Esophagus muscularis mucosa (tissue), 4 donors: ENCODE measurements at regions not wholly inside any gene's neighbourhood (a gene's known extent, or its start where the extent isn't known, plus 50 kb on each side); places are given as distances from the start of the nearest gene placed in this dataset.

Experiments
- DNase-seq: peaks from one replicate; pipeline ENCODE4 v3.0.0-alpha.2; 2017; ENCODE audit errors: extremely low spot score
- H3K27ac ChIP-seq, 4 donors: fragments of 200-600 bp; sonication (generic); replicated peaks in 1 of 4; 1 replicate in 3 of 4; 2 replicates in 1 of 4; pipeline ENCODE4 v1.5.1; 2016 to 2019; ENCODE audit warnings: mild to moderate bottlenecking in 1 of 4
- H3K27me3 ChIP-seq, 4 donors: fragments of 200-600 bp; sonication (generic); one replicate each; pipeline versions ENCODE4 v1.5.1 to v1.6.0; 2016 to 2019
- H3K36me3 ChIP-seq, 4 donors: fragments of 200-600 bp; sonication (generic); one replicate each; pipeline ENCODE4 v1.5.1; 2016 to 2019
- H3K4me1 ChIP-seq, 4 donors: fragments of 200-600 bp; sonication (generic); one replicate each; pipeline ENCODE4 v1.5.1; 2016 to 2019
- H3K4me3 ChIP-seq, 4 donors: fragments of 200-600 bp; sonication (generic); 1 replicate in 2 of 4; 2 replicates in 2 of 4; pipeline ENCODE4 v1.5.1; 2016 to 2019; ENCODE audit warnings: mild to moderate bottlenecking in 4 of 4, moderate library complexity in 1 of 4
- H3K9me3 ChIP-seq, 4 donors: fragments of 200-600 bp; sonication (generic); 1 replicate in 3 of 4; 2 replicates in 1 of 4; pipeline ENCODE4 v1.5.1; 2016 to 2019
- EP300 ChIP-seq: sonication (generic); formaldehyde crosslinking; IDR thresholded peaks from one replicate; pipeline ENCODE4 v1.6.1; 2017; ENCODE audit warnings: antibody characterized with exemption
- POLR2A ChIP-seq: fragments of 450-650 bp; IDR thresholded peaks from one replicate; pipeline ENCODE4 v1.6.1; 2017; ENCODE audit warnings: antibody characterized with exemption, moderate library complexity, mild to moderate bottlenecking, low read depth
- POLR2AphosphoS5 ChIP-seq, 2 donors: sonication (generic); formaldehyde crosslinking; IDR thresholded peaks; one replicate each; pipeline ENCODE4 v1.6.1; 2017; ENCODE audit warnings: antibody characterized with exemption in 2 of 2
- WGBS: methylation state at CpG from one replicate; pipeline ENCODE4 v1.1.5; 2018; 5-methylcytosine and 5-hydroxymethylcytosine counted together
- intact Hi-C: fragments of 100-400 bp; cut with DNase I; formaldehyde crosslinking; loops from one replicate; pipeline ENCODE4 v1.15.1; 2023
- TF ChIP-seq, protein P1 (sequence below), 3 experiments: fragments of 200-600 bp in 2 of 3; fragments of 450-650 bp in 1 of 3; sonication (generic) in 2 of 3; IDR thresholded peaks; one replicate each; pipeline ENCODE4 v1.5.1; 2017 to 2019; ENCODE audit warnings: antibody characterized with exemption in 3 of 3, mild to moderate bottlenecking in 2 of 3, moderate library complexity in 1 of 3

GRCh38 chr2:114330594-114330993, 111.8 kb upstream of the DPP10 start:
- intact Hi-C loops: no loop called here
- H3K36me3 ChIP-seq: no peaks in the 10 kb centered on the region
- TF ChIP-seq EP300: no peak
- TF ChIP-seq, protein P1, sequence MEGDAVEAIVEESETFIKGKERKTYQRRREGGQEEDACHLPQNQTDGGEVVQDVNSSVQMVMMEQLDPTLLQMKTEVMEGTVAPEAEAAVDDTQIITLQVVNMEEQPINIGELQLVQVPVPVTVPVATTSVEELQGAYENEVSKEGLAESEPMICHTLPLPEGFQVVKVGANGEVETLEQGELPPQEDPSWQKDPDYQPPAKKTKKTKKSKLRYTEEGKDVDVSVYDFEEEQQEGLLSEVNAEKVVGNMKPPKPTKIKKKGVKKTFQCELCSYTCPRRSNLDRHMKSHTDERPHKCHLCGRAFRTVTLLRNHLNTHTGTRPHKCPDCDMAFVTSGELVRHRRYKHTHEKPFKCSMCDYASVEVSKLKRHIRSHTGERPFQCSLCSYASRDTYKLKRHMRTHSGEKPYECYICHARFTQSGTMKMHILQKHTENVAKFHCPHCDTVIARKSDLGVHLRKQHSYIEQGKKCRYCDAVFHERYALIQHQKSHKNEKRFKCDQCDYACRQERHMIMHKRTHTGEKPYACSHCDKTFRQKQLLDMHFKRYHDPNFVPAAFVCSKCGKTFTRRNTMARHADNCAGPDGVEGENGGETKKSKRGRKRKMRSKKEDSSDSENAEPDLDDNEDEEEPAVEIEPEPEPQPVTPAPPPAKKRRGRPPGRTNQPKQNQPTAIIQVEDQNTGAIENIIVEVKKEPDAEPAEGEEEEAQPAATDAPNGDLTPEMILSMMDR (IDR thresholded peaks at IDR 0.05): no peak
- no peak for TF ChIP-seq POLR2A
- TF ChIP-seq POLR2AphosphoS5 (IDR thresholded peaks at IDR 0.05): no peak
- H3K27me3 ChIP-seq: no peaks in the 10 kb centered on the region
- no peaks in the 10 kb centered on the region for H3K4me1 ChIP-seq
- H3K27ac ChIP-seq: no peak overlapping the region
- H3K4me3 ChIP-seq: no peak overlapping the region
- no peak for DNase-seq
- WGBS: 56% methylated on average over 1 of the region's 1 CpG
- no peaks in the 10 kb centered on the region for H3K9me3 ChIP-seq

DNA sequence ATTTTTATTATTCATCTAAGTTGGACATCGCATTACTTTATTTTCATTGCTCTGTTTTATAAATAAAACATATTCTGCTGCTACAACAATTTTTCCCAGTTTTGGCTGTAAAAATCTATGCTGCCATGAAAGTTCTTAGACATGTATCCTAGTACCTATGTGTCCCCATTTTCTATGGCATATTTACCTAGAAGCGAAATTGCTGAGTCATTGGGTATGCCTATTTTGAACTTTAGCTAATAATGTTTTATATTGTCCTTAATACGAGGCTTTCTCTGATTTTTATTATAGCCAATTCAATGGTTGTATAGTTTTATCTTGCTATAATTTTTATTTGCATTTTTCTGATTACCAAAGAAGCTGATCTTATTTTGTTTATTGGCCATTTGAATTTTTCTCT, 110.5 kb upstream of the DPP10 start:
- Histone ChIP-seq H3K4me1 (no peaks in the 10 kb centered on the region), H3K36me3 (no peaks in the 10 kb centered on the region), H3K27ac (no peak overlapping the region), H3K27me3 (no peaks in the 10 kb centered on the region), H3K9me3 (no peaks in the 10 kb centered on the region), H3K4me3 (no peak overlapping the region)
- intact Hi-C loops: no loop called here
- TF ChIP-seq POLR2AphosphoS5 (IDR thresholded peaks at IDR 0.05): no peak
- TF ChIP-seq POLR2A: no peak
- TF ChIP-seq EP300: no peak
- TF ChIP-seq, protein P1 (IDR thresholded peaks at IDR 0.05): no peak
- WGBS: 86% methylated on average over 3 of the region's 3 CpGs
- DNase-seq: no peak

- intact Hi-C loops: no loop called here
- H3K27me3 ChIP-seq: no peaks in the 10 kb centered on the region
- no peaks in the 10 kb centered on the region for H3K4me1 ChIP-seq
- DNase-seq: no peak
- H3K4me3 ChIP-seq: no peak overlapping the region
- TF ChIP-seq POLR2AphosphoS5 (IDR thresholded peaks at IDR 0.05) (no peak), POLR2A (no peak), EP300 (no peak)
- TF ChIP-seq, protein P1 (IDR thresholded peaks at IDR 0.05): no peak
- H3K9me3 ChIP-seq: no peaks in the 10 kb centered on the region
- no peak overlapping the region for H3K27ac ChIP-seq
- H3K36me3 ChIP-seq: no peaks in the 10 kb centered on the region
Measured at GRCh38 chr2:114345246-114345645, 97.2 kb upstream of the DPP10 start.

DNA sequence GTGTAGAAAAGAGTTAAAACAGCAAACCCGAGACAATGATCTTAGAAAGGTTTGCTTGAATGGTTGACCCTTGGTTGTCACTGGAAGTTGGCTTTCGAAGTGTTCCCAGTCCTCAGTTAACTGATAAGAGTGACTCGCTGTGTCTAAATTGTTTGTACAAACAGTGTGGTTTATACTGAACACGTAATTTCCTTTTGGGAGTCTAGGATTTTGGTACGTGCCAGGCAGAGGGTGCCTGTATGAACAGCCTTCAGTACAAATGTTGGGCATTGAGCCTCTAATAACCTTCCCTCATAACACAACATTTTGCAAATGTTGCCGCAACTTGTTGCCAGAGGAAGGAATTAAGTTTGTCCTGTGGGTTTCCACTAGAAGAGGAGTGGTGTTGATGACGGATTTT, 95.8 kb upstream of the DPP10 start:
- H3K4me3 ChIP-seq: no peak overlapping the region
- intact Hi-C loops: no loop called here
- H3K27me3 ChIP-seq: no peaks in the 10 kb centered on the region
- no peak for DNase-seq
- H3K9me3 ChIP-seq: no peaks in the 10 kb centered on the region
- no peak overlapping the region for H3K27ac ChIP-seq
- WGBS: 73% methylated on average over 7 of the region's 7 CpGs
- TF ChIP-seq POLR2A (no peak), POLR2AphosphoS5 (IDR thresholded peaks at IDR 0.05) (no peak), EP300 (no peak)
- TF ChIP-seq, protein P1 (IDR thresholded peaks at IDR 0.05): no peak
- H3K4me1 ChIP-seq: no peaks in the 10 kb centered on the region
- H3K36me3 ChIP-seq: no peaks in the 10 kb centered on the region

GRCh38 chr2:114350186-114350725, 92.2 kb upstream of the DPP10 start:
- 65% methylated on average over 3 of the region's 3 CpGs for WGBS
- TF ChIP-seq EP300 (no peak), POLR2A (no peak), POLR2AphosphoS5 (IDR thresholded peaks at IDR 0.05) (no peak)
- TF ChIP-seq, protein P1 (IDR thresholded peaks at IDR 0.05): no peak
- H3K4me3 ChIP-seq: no peak overlapping the region
- H3K4me1 ChIP-seq: no peaks in the 10 kb centered on the region
- no peaks in the 10 kb centered on the region for H3K9me3 ChIP-seq
- no peak overlapping the region for H3K27ac ChIP-seq
- no peaks in the 10 kb centered on the region for H3K36me3 ChIP-seq
- intact Hi-C loops: no loop called here
- DNase-seq: no peak
- H3K27me3 ChIP-seq: no peaks in the 10 kb centered on the region
